Hepatocyte (in vitro differentiated cells): ENCODE measurements at regions not wholly inside any gene's neighbourhood (a gene's known extent, or its start where the extent isn't known, plus 50 kb on each side); places are given as distances from the start of the nearest gene placed in this dataset.

ENCODE experiments used
- CTCF ChIP-seq: fragments of 200-600 bp; sonication (generic); IDR thresholded peaks from 2 replicates; pipeline ENCODE4 v1.5.1; 2016; ENCODE audit warnings: antibody characterized with exemption, mild to moderate bottlenecking; ENCODE audit not compliant: poor library complexity
- EZH2 ChIP-seq: fragments of 200-600 bp; sonication (generic); IDR thresholded peaks from 2 replicates; pipeline ENCODE4 v1.6.1; 2016; ENCODE audit warnings: antibody characterized with exemption, mild to moderate bottlenecking, borderline replicate concordance
- EZH2phosphoT487 ChIP-seq: fragments of 200-600 bp; sonication (generic); IDR thresholded peaks from one replicate; pipeline ENCODE4 v1.6.1; 2018; ENCODE audit warnings: antibody characterized with exemption, mild to moderate bottlenecking, low read depth, moderate library complexity; ENCODE audit not compliant: unreplicated experiment, severe bottlenecking

- TF ChIP-seq CTCF (no peak), EZH2phosphoT487 (no peak), EZH2 (no peak)
These were observed 108.9 kb downstream of the EDEM1 start for GRCh38 chr3:5296362-5296761.
